Peyer's patch (tissue), 4 donors: ENCODE measurements at regions not wholly inside any gene's neighbourhood (a gene's known extent, or its start where the extent isn't known, plus 50 kb on each side); places are given as distances from the start of the nearest gene placed in this dataset.

ENCODE experiments used
- DNase-seq, 3 donors: peaks; one replicate each; pipeline ENCODE4 v3.0.0-alpha.2; 2017 to 2019
- H3K27ac ChIP-seq, 4 donors: fragments of 200-600 bp; sonication (generic); one replicate each; pipeline ENCODE4 v1.5.1; 2016 to 2019
- H3K27me3 ChIP-seq, 2 donors: fragments of 200-600 bp; sonication (generic); one replicate each; pipeline ENCODE4 v1.5.1; 2019
- H3K36me3 ChIP-seq, 3 donors: fragments of 200-600 bp; sonication (generic); one replicate each; pipeline ENCODE4 v1.5.1; 2016 to 2019
- H3K4me1 ChIP-seq, 4 donors: fragments of 200-600 bp; sonication (generic); one replicate each; pipeline ENCODE4 v1.5.1; 2016 to 2019
- H3K4me3 ChIP-seq, 4 donors: fragments of 200-600 bp; sonication (generic); 1 replicate in 3 of 4; 2 replicates in 1 of 4; pipeline ENCODE4 v1.5.1; 2016 to 2019; ENCODE audit warnings: mild to moderate bottlenecking in 1 of 4
- H3K9me3 ChIP-seq, 4 donors: fragments of 200-600 bp; sonication (generic); one replicate each; pipeline ENCODE4 v1.5.1; 2016 to 2019; ENCODE audit warnings: mild to moderate bottlenecking in 1 of 4
- POLR2A ChIP-seq, 2 donors: fragments of 450-650 bp; IDR thresholded peaks; one replicate each; pipeline ENCODE4 v1.5.1; 2017; ENCODE audit warnings: antibody characterized with exemption in 2 of 2, mild to moderate bottlenecking in 2 of 2, moderate library complexity in 2 of 2
- TF ChIP-seq, protein P1 (sequence below), 6 experiments: fragments of 450-650 bp in 4 of 6; fragments of 200-600 bp in 2 of 6; sonication (generic) in 1 of 6; IDR thresholded peaks; one replicate each; pipeline ENCODE4 v1.5.1; 2017 to 2019; ENCODE audit warnings: antibody characterized with exemption in 6 of 6, mild to moderate bottlenecking in 3 of 6, moderate library complexity in 1 of 6

DNA sequence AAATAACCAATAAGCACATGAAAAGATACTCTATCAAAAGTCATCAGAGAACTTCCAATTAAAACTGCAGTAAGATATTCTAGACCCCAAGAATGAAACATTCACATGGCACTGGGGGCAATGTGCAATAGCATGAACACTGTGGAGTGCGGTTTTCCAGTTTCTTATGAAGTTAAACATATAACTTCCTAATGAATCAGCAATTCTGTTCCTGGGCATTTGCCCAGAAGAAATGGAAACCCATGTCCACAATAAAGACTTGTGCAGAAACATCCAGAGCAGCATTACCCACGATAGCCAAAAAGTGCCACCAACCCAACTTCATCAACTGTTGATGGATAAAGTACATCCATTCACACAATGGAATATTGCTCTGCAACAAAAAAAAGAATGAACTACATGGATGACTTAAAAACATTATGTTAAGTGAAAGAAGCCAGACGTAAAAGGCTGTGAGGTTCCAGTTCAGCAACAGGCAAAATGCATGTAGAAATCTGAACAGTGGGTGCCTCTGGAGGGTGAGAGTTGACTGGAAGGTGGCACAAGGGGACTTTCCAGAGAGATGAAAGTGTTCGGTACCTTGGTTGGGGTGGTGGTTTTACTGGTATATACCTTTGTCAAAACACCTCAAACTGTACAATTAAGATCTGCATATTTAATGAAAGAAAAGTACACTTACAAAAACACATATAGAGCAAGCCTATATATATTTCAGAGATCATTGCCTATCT lies 207.2 kb upstream of the ECI2 start:
- Histone ChIP-seq H3K27ac (no peak overlapping the region), H3K36me3 (no peaks in the 10 kb centered on the region), H3K4me1 (no peaks in the 10 kb centered on the region), H3K9me3 (no peaks in the 10 kb centered on the region), H3K27me3 (no peaks in the 10 kb centered on the region), H3K4me3 (no peak overlapping the region)
- no peak for DNase-seq
- TF ChIP-seq, protein P1, sequence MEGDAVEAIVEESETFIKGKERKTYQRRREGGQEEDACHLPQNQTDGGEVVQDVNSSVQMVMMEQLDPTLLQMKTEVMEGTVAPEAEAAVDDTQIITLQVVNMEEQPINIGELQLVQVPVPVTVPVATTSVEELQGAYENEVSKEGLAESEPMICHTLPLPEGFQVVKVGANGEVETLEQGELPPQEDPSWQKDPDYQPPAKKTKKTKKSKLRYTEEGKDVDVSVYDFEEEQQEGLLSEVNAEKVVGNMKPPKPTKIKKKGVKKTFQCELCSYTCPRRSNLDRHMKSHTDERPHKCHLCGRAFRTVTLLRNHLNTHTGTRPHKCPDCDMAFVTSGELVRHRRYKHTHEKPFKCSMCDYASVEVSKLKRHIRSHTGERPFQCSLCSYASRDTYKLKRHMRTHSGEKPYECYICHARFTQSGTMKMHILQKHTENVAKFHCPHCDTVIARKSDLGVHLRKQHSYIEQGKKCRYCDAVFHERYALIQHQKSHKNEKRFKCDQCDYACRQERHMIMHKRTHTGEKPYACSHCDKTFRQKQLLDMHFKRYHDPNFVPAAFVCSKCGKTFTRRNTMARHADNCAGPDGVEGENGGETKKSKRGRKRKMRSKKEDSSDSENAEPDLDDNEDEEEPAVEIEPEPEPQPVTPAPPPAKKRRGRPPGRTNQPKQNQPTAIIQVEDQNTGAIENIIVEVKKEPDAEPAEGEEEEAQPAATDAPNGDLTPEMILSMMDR (IDR thresholded peaks at IDR 0.05) = no peak
- no peak for TF ChIP-seq POLR2A (IDR thresholded peaks at IDR 0.05)

DNA sequence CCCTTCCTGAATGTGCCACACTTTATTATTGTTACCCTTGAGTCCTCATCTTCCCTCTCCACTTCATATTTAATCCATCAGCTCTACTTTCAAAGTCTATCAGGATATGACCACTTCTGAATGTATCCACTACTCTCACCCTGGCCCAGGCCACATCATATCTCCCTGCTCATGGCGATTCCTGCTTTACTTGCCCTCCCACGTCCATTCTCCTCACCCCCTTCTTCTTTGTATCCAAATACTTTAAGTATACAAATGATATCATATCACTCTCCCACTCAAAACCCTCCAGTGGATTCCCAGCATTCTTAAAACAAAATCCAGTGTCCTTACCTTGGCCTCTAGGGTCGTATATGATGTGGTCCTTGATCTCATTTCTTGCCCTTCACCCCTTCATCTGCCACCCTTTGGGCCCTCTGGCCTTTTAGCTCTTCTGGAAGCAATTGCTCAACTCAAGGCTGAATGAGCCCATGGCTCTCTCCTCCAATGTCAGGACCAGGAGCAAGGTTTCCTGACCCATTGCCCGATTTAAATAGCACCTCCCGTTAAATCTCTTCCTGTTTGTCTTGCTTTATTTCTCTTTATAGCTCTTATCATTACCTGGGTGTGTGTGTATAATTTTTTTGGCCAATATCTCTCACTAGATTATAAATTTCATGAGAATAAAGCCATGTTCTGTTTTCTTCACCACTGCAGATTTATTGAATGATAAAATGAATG lies 205.9 kb upstream of the ECI2 start:
- TF ChIP-seq POLR2A (IDR thresholded peaks at IDR 0.05) = no peak
- TF ChIP-seq, protein P1 (IDR thresholded peaks at IDR 0.05) = no peak
- Histone ChIP-seq H3K36me3 (no peaks in the 10 kb centered on the region), H3K4me1 (no peaks in the 10 kb centered on the region), H3K4me3 (no peak overlapping the region), H3K9me3 (no peaks in the 10 kb centered on the region), H3K27ac (no peak overlapping the region), H3K27me3 (no peaks in the 10 kb centered on the region)
- no peak for DNase-seq

DNA sequence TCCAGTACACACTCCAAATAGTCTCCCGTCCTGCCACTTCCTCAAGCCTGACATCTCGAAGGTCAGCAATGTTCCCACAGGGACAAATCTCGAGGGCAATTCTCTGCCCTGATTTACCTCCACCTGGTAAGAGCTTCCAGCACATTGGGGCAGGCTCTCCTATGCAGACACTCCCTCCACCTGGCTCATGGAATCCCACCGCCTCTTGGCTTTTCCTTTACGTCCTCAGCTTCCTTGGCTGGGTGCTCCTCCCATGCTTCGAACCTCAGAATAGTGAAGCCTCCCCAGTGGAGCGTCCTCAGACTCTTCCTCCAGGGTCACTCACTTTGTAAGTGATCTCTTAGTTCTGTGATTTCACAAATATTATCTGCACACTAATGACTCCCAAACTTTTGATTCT lies 205.2 kb upstream of the ECI2 start:
- no peaks in the 10 kb centered on the region for H3K36me3 ChIP-seq
- no peak for DNase-seq
- H3K27me3 ChIP-seq = no peaks in the 10 kb centered on the region
- H3K27ac ChIP-seq = no peak overlapping the region
- no peaks in the 10 kb centered on the region for H3K9me3 ChIP-seq
- TF ChIP-seq POLR2A (IDR thresholded peaks at IDR 0.05) = no peak
- TF ChIP-seq, protein P1 (IDR thresholded peaks at IDR 0.05) = no peak
- H3K4me1 ChIP-seq = no peaks in the 10 kb centered on the region
- H3K4me3 ChIP-seq = no peak overlapping the region

DNA sequence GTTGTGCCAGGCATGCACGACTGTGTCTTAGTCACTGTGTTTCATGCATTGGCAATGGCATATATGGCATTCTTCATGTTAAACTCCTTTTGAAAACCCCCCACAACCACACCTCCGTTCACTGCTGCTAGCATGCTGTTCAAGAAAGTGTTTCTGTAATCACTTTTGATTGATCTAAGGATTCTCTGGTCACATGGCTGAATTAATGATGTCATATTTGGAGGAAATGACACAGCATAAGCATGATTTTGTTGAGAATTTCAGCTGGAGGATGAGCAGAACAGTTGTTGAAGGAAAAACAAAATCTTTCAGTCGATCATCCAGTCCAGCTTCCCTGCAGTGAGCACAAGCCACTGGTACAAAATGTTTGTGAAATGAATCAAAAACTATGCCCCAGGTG lies 203.5 kb upstream of the ECI2 start:
- TF ChIP-seq POLR2A (IDR thresholded peaks at IDR 0.05) = no peak
- TF ChIP-seq, protein P1 (IDR thresholded peaks at IDR 0.05) = no peak
- H3K27me3 ChIP-seq = no peaks in the 10 kb centered on the region

DNA sequence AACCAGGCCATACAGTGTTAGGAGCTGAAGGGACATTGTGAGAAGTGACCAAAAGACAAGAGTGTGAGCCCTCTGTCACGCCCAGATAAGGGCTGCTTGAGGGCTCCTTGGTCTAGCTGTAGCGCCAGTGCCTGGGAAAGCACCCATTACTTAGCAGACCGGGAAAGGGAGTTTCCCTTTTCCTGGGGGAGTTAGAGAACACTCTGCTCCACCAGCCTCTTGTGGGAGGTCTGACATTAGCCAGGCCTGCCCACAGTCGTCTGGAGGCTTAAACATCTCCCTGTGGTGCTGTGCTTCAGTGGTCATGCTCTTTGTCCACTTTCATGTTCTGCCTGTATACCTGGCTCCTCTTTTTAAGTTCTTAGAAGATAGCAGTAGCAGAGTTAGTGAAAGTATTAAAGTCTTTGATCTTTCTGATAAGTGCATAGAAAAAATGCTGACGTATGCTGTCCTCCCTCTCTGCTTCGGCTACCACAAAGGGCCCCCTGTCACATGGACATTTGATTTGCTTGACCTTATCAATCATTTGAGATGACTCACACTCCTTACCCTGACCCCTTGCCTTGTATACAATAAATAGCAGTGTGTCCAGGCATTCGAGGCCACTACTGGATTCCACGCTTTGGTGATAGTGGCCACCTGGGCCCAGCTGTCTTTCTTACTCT lies 201.5 kb upstream of the ECI2 start:
- H3K4me1 ChIP-seq = no peaks in the 10 kb centered on the region
- H3K36me3 ChIP-seq = no peaks in the 10 kb centered on the region
- H3K9me3 ChIP-seq = no peaks in the 10 kb centered on the region
- no peak overlapping the region for H3K27ac ChIP-seq
- H3K27me3 ChIP-seq = no peaks in the 10 kb centered on the region
- no peak for DNase-seq
- TF ChIP-seq POLR2A (IDR thresholded peaks at IDR 0.05) = no peak
- TF ChIP-seq, protein P1 (IDR thresholded peaks at IDR 0.05) = no peak
- no peak overlapping the region for H3K4me3 ChIP-seq

More for the DNA sequence above, 203.5 kb upstream of the ECI2 start:
- no peak for DNase-seq
- Histone ChIP-seq H3K4me1 (no peaks in the 10 kb centered on the region), H3K27ac (no peak overlapping the region), H3K9me3 (no peaks in the 10 kb centered on the region), H3K36me3 (no peaks in the 10 kb centered on the region), H3K4me3 (no peak overlapping the region)
